Neural progenitor cell (in vitro differentiated cells): ENCODE measurements at regions not wholly inside any gene's neighbourhood (a gene's known extent, or its start where the extent isn't known, plus 50 kb on each side); places are given as distances from the start of the nearest gene placed in this dataset.

Experiments used
- EZH2 ChIP-seq: fragments of 200-600 bp; sonication (generic); IDR thresholded peaks from 2 replicates; pipeline ENCODE4 v1.6.1; 2017; ENCODE audit warnings: antibody characterized with exemption, mild to moderate bottlenecking, moderate library complexity
- TF ChIP-seq, protein P1 (sequence below): fragments of 200-600 bp; sonication (generic); IDR thresholded peaks from 2 replicates; pipeline ENCODE4 v1.5.1; 2017; ENCODE audit warnings: antibody characterized with exemption, mild to moderate bottlenecking

DNA sequence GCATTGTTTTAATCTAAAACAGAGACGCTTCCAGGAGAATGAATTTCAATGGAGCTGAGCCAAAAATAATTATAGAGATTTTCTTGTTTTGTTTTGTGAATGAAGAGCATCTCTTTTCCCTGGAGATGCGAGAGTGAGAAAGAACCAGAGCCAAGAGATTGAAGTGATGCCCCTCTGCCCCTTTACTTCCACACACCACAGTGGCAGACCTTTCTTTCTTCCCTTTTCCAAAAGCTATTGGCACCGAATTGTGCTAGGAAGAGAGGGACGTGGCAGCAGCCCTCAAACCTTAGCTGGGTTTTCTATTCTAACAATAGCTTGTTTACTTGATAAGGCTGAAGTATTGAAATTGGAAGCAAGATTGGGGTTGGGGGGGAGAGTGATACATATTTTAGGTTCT lies 133.0 kb upstream of the TMEM161B start:
- TF ChIP-seq, protein P1, sequence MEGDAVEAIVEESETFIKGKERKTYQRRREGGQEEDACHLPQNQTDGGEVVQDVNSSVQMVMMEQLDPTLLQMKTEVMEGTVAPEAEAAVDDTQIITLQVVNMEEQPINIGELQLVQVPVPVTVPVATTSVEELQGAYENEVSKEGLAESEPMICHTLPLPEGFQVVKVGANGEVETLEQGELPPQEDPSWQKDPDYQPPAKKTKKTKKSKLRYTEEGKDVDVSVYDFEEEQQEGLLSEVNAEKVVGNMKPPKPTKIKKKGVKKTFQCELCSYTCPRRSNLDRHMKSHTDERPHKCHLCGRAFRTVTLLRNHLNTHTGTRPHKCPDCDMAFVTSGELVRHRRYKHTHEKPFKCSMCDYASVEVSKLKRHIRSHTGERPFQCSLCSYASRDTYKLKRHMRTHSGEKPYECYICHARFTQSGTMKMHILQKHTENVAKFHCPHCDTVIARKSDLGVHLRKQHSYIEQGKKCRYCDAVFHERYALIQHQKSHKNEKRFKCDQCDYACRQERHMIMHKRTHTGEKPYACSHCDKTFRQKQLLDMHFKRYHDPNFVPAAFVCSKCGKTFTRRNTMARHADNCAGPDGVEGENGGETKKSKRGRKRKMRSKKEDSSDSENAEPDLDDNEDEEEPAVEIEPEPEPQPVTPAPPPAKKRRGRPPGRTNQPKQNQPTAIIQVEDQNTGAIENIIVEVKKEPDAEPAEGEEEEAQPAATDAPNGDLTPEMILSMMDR: no peak
- TF ChIP-seq EZH2: no peak
